ENCODE measurements at regions not wholly inside any gene's neighbourhood (a gene's known extent, or its start where the extent isn't known, plus 50 kb on each side); places are given as distances from the start of the nearest gene placed in this dataset.

DNA sequence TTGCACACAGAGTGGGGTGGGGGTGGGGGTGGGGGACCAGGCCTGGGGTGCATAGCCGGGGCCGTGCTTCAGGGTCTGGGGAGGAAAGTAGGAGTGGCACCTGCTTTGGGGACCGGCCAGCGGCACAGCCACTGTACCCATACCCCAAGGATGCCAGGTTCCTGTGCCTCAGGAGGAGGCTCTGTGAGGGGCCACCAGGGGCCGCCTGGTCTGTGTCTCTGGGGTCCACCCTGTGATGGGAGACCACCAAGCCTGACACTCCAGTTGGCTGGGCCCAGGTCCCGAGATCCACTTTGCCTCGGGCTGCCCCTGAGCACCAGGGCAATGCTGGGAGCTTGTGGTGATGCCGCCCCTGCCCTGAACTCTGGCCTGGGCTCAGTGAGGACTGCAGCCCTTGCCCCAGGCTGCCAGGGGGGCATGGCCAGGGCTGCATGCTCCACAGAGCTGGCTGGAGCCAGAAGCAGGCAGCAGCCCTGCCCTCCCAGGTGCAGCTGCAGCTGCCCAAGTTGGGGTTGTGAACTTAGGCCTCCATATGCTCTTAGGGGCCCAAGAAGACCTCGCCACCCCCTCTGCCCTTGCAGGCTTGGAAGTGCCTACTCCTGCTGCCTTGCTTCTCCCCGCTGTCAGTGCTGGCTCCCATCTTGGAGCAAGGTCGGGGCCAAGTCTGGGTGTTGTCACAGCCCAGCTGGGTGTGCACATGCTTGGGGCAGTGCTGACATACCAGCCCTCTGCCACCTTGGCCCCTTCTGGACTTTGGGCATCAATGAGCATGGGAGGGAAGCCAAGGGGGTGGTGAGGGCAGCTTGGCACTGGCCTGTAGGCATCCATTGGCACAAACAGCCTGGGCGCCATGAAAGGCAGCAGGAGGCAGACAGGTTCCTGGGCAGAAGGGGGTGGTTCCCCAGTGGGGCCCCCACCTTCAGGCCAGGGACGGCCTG lies 123.3 kb upstream of the THY1 start:
- no peak for DNase-seq

DNA sequence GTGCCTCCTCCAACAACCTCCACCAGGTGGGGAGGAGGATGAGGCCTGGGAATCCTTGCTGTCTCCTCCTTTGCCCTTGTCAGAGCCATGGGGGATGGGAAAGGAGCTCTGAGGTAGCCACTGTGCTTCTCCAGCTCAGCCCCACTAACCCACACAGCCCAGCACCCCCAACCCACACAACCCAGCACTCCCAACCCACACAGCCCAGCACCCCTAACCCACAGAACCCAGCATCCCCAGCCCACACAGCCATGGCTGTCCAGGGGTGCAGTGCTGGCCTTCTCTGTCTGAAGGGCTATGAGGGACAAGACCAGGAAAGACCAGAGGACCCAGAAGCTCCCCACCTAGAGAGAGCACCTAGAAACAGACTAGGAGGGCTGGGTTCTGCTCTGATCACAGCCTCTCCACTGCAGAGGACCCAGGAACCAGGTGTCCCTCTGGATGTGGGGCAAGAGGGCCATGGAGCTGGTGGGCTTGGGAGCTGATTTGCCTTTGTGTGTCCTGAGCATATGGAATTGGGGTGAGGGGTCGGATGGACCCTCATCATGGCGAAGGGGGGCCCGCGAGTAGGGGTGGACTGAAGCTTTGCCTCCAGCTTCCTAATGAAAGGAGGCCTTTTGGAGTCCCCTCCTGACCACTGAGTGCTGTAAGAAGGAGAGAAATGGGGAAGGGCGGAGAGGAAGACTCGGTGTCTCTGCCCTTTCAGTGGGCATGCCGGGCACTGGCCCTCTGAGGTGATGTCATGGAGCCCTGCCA lies 117.6 kb upstream of the THY1 start:
- no peak for DNase-seq

DNA sequence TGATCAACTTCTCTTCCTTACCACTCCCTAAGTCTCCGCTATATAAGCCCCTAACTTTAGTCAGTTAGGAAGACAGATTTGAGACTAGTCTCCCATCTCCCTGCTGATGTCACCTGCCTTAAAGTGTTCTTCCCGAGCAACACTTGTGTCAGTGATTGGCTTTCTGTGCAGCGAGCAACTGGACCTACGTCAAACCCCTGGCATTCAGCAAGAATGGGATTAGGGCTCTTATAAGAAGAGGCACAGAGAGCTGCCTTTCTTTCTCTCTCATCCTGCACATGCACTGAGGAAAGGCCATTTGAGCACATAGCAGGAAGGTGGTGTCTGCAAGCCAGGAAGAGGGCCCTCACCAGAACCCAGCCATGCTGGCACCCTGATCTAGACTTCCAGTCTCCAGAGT lies 116.6 kb upstream of the THY1 start:
- DNase-seq = no peak

DNA sequence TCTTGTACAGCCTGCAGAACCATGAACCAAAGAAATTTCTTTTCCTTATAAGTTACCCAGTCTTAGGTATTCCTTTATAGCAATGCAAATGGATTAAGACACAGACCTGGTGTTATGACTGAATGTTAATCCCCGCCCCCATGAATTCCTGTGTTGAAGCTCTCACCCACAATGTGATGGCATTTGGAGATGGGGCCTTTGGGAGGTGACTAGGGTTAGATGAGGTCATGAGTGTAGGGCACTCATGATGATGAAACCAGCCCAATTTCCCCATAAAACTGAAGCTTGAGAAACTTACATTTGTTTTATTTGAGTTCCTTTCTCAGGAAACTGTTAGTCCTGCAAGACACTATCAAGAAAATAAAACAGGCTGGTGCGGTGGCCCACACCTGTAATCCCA lies 115.8 kb upstream of the THY1 start:
- no peak for DNase-seq

DNA sequence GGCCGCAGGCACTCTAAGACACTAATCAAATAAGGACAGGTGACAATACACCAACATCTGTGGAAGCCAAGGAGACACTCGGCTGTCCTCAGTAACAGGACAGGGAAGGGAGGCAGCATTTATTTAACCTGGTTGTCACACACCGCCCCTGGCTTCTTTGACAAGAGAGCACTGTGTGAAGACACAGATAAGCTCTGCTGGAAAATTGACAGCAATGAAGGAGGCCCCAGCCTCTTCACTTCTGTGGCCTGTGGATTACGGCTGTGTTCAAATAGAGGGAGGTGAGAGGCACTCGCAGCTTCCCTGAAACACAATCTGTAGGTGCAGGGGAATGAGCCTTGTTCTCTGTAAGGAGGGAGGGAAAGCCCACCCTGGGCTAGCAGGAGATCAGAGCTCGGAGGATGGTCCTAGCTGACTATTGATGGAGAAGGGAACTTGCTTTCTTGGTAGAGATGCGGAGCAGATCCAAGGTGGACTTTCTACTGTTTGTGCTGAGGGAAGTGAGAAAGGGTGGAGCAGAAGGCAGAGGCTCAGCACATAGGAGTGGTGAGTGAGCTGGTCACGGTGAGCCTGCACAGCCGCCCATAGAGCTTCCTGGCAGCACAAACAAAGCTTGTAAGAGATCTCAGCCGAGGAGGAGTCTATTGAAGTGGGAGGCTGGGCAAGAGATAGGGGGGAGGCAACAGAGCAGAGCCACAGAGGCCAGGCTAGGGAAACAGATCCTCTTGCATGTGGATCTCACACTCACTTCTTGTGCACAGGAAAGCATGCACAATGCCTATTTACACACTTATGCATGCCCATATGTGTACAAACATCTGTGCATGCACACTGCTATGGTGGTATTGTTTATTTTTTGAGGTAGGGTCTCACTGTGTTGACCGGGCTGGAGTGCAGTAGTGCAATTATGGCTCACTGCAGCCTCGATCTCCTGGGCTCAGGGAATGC lies 114.6 kb upstream of the THY1 start:
- peak; percentile 25 for DNase-seq

DNA sequence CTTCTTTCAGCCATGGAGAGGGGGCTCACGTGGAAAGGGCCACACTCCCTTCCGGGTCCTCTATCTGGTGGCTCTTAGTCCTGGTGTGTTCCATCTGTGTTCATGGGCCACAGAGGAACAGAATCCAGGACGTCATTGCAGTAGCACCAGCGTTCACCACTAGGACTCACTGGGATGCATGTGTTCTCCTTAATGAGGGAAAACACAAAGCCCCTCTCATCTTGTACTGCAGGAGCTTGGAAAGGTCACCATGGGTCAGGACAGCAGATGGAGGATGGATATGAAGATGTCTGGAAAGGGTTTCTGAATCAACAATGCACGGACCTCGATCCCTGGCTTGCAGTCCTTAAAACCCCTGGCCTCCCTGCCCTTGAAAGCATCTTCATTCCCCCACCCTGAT lies 113.8 kb upstream of the THY1 start:
- no peak for DNase-seq

DNA sequence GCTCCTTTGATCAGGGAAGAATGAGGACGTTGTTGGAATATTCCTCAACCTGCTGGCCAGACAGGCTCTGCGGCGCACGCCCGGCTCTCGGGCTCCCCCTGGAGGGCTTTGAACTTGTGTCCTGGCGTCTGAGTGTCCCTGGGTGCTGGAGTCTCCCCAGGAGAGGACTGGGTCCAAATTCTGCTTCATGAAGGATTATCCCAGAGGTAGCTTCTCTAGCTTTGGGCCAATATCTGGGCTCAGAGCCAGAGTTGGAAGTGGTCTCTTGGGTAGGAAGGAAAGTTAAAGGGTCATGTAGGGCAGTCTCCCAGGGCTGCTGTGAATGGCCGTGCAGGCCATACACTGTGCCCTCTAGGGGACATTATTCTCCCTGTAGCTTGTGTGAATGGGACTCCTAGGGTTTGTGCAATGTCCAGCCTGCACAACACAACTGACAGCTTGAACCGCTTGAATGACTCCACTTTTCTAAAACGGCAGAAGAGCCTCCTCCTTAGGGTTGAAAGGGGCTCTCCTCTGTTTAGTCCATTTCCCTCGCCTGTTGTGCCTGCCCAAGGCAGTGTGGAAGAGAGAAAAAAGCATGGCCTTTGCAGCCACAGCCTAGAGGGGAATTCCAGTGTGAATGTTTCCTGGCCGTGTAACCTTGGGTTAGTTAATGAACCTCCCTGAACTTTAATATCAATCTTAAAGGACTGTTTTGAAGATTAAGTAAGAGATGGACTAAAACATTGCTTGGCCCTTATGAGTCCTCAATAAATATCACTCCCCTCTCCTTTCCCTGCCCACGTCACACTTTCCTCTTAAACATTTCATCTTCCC lies 111.2 kb upstream of the THY1 start:
- peak; percentile 27 for DNase-seq

DNA sequence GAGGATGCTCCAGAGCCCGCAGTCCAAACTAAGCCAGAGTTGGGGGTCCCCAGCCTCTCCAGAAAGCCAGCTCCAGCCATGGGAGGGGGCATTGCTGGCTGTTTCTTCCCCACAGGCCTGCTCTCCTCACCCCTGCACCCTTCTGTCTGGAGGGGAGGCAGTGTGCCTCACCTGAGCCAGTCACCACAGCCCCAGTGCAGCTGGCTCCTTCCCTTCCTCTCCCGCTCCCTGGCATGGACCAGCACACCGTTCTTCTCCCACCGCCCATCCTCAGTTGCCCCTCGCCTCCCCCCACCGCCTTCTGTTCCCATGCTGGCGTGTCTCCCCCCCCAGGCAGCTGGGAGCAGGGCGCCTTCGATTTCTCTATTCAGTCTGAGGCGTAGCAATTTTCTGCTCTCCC lies 110.5 kb upstream of the THY1 start:
- DNase-seq = no peak

DNA sequence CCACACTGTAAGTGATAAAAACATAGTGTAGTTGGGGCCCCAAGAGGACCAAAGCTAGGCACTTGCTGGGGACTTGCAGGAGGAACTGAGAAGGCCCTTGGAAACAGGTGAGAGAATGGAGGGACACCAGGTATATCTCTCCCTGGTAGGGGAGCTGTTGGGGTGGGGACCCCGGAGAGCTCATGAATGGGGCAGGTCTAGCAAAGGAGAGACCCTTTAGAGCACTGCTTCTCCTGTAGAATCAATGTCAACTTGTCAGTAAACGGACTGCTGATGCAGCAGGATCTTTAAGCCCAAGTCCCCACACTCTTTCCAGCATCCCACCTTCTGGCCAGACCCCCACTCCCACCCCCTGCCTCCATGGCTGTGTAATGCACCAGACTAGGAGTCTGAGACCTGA lies 109.6 kb upstream of the THY1 start:
- no peak for DNase-seq

DNA sequence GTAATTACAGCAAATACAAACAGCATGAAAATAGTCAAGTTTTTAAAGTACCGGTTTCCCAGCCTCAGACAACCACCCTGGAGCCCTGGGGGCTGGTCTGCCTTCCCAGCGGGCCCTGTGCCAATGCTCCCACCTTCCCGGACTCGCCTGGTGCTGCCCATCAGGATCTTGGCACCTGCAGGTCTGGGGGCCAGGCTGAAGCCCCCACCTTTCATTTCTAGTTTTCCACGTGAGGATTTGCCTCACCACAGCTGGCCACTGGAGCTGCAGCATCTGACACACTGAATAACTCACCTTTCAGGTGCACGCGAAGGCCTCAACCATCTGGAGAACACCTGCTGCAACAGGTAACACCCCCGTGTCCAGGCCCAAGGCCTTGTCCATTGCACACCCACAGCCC lies 108.7 kb upstream of the THY1 start:
- DNase-seq = no peak

DNA sequence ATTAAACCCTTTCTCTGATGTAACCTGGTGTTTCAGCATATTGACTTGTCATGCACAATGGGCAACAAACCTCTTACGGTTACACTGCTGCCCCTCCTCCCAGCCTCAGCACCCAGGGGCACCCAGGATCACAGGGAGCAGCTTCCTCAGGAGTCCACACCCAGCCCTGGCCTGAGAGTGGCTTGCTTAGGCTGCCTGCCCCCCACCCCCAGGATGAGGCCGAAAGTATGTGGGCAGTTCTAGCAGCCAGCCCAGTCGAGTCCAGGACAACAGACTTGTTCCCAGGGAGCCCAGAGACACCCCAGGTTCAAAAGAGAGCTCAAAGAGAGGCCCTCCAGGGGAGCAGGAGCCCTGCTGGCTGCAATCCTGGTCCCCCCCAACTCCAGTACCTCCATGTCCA lies 108.1 kb upstream of the THY1 start:
- DNase-seq = no peak

DNA sequence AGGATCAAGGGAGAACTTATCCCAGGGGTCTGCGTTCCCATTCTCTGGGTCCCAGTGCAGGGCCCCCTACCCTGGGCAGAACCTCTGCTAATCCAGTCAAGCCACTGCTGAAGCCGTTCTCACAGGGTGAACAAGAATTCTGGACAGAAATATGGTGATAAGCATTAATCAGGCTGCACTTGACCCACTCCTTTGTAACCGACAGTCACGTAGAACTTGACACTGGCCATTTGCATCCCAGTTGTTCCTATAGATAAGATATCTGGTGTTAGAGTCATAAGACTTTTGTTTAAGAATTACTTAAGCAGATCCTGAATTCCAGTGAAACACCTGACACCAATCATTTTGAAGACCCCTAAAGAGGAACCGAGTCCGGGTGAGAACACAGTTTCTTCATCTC lies 107.5 kb upstream of the THY1 start:
- DNase-seq = no peak

DNA sequence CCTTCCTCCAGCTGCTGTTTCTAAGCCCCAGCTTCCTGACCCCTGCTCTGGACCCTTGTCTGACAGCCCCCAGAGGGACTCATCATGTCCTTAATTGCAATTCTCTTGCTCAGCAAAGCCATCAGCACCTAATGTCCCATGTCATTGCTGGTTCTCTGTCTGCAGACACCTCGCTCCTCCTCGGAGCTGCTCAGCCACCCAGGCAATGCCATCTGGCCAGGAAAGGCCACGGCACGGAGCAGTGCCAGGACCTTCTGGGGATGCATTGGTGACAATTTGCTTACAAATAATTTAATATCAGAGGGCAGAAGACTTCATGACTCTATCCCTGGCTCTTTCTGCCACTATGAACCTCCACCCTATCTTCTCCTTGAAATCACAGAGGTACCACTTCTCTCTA lies 107.0 kb upstream of the THY1 start:
- no peak for DNase-seq

DNA sequence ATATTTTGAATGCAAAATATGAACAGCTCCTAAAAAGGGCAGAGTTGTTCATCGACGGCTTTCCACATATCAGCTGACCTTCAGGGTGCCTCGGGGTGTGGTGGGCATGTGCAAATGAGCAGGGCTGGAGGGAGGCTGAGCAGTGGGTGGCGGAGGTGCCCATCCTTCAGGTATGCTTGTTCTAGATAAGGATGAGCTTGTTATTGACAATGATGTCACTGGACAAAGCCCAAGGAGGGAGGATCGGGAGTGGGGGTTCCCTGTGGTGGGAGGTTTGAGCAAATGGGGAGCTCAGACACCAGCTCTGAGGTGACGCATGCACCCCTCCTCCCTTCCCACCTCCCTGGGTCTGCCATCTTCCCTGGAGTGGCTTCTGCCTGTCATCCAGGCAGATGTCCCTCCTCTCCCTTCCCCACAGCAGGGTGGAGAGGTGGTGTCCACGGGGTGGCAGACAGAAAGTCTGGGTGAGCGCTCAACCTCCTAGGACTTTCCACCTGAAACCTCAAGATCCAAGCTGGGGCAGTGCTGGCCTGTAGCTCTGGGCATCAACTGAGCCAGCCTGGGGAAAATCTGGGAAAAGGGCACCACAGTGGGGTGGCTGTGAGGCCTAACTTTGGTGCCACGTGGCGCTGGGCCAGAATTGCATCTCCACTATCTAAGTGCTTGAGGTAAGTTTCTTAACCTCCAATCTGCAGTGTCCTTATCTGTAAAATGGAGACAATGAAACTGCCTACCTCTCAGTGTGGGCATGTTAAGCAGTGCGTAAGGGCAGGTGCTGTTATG lies 106.3 kb upstream of the THY1 start:
- DNase-seq = no peak

DNA sequence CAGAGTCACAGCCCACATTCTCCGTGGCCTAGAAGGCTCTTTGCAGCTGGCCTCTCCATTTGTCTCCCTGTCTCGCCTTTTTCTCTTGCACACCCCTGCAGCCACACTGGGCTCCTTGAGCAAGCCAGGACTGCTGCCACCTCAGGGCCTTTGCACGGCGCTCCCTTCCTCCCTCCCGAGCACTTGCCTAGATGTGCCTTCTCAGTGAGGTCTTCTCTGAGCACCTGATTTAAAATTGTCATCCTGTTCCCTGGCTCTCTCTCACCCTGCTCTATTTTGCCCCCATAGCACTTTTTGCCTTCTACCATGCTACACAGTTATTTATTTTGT lies 102.9 kb upstream of the THY1 start:
- DNase-seq = no peak

DNA sequence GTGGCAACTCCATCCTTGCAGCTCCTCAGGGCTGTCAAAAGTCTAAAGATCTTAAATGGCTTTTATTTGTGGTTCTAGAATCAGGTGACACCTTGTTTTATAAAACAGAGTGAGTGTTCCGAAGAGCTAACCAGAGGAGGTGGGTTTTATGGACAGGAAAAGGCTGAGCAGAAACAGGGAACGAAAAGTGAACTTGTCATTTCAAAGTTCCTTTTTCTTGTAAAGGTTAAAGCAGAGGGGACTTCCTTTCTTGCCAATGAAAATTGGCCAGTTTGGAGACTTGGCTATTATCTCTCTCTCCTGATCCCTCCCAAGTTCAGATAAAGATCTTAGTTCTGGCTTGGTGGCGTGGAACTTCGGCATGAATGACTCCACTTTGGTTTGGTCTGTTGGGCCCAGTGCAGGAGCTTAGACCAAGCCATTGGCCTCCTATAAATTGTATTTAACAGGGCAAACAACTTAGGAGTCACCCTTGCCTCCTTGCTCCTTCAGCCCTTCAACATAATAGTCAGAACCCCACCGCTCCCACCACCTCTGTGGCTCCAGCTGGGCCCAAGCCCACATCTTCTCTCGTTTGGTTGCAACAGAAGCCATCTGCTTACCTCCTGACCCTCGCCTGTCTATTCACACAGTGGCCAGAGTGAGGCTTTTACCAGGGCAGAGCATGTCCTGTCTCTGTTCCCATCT lies 102.4 kb upstream of the THY1 start:
- DNase-seq = no peak

DNA sequence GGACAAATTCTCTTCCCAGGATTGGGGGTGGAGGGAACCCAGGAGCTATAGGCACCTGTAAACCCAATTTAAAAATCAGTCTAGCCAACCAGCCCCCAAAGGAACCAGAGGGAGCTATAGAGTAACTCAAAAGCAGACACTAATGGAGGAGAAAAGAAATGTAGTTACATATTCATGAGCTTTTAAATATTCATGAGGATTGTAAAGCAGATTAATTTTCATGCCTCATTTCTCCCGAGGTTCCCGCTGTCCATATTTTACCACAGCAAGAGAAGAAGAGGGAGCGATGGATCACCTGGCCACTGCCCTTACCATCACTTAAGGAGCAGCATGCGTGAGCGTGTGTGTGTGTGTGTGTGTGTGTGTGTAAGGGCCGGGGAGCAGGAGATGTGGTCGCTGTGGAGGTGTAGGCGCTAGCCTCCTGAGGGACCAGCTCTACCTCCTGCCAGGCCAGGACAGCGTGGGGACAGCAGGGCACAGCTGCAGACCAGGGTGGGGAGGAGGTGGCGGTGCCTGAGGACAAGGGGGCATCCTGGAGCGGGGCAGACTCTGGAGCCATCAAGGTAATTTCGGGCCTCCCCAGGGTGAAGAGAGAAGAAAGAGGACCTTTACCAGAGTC lies 100.7 kb upstream of the THY1 start:
- DNase-seq = no peak

DNA sequence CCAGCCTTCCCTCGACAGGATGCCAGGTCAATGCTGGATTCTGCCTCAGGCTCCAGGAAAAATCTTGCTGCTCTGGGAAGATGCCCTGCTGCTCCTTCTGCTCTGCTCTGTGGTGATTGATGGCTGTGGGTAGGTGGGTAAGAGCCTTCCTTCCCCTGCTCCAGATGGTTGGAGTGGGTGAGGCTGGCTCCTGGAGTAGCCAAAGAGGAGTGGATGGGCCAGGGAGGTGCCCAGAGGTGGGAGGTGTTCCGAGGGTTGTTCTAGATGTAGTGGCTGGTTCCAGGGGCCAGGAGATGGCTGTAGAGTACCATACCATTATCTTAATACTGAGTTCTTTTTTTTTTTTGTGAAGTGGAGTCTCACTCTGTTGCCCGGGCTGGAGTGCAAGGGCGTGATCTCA lies 99.6 kb upstream of the THY1 start:
- DNase-seq = no peak

DNA sequence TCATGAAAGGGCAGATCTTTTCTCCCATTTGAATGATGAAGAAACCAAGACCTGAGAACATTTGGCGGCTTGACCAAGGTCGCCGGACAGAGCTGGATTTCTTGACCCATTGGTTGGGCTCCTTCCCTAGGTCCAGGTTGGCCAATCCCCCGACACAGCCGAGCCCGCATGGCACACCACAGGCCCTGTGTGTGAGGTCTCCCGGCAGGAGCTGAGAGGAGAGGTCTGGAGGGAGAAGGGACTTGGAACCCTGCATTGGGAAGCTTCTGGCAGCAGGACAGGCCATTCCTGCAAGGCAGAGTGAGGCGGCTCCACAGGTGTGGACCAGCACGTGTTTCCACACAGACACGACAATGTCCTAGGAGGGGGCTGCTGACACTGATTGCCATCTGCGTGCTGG lies 98.6 kb upstream of the THY1 start:
- DNase-seq = no peak

DNA sequence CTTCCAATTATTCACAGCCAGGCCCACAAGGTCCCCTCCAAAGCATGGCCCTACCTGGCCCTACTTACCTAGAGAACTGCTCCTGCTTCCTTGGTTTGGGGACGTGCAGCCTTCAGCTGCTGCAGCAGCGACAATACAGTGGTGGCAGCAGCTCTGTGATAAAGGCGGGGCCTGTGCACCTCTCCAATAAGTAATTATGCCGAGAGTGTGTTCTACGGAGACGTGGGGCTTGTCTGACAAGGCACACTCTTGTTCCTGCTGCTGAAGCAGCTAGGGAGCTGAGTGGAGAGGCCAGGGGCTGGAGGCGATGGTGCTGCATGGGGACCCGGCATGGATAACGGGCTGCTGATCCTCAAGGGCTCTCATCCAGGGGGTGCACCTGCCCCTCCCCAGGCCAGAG lies 98.0 kb upstream of the THY1 start:
- DNase-seq = peak; percentile 21

DNA sequence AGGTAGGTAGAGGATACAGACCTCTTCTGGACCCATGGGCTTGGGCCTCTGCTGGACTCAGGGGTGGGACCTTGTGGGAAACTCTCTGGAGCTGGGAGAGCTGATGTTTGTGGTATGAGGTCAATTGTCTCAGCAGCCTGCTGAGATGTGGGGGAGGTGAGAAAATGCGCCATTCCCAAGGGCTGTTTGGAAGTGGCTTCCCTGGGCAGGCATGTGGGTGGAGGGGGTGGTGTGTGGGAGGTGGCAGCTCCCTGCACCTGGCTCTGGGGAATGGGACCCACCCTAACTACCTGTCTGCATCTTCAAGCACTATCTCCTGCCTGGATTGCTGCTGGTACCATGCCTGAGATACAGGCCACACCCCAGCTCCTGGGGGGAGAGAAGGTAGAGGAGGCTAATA lies 97.4 kb upstream of the THY1 start:
- DNase-seq = peak; percentile 44

Measured in NCI-H510A (cell line).